ENCODE measurements at regions not wholly inside any gene's neighbourhood (a gene's known extent, or its start where the extent isn't known, plus 50 kb on each side); places are given as distances from the start of the nearest gene placed in this dataset.

GRCh38 chr5:171667341-171668096, 118.1 kb upstream of the SMIM23 start:
- Histone ChIP-seq H3K27ac (ENCODE audit: extremely low read length, insufficient read depth, low read length) (no peak overlapping the region), H3K79me2 (ENCODE audit: insufficient read depth, low read length) (no peaks in the 10 kb centered on the region), H3K36me3 (replicated peaks in 1 of 2; ENCODE audit: control insufficient read depth in 1 of 2, insufficient read depth in 2 of 2, low read length in 2 of 2) (no peaks in the 10 kb centered on the region), H3K27me3 (ENCODE audit: control insufficient read depth in 1 of 2, insufficient read depth in 2 of 2, low read length in 2 of 2) (peaks cover 0 to 7% of the 10 kb centered on the region in 2 experiments; a peak in 1 of 5 replicates), H4K20me1 (ENCODE audit: insufficient read depth, low read length) (no peaks in the 10 kb centered on the region), H3K9ac (ENCODE audit: insufficient read depth, low read depth, low read length) (no peak overlapping the region), H2AFZ (ENCODE audit: low read length) (no peak overlapping the region), H3K4me1 (ENCODE audit: insufficient read depth, low read length) (no peaks in the 10 kb centered on the region), H3K4me3 (replicated peaks in 1 of 3; ENCODE audit: insufficient read depth in 1 of 3, low read depth in 2 of 3, low read length in 3 of 3) (no peak overlapping the region), H3K9me3 (ENCODE audit: low read length) (no peaks in the 10 kb centered on the region), H3K4me2 (ENCODE audit: low read depth, low read length) (no peak overlapping the region)
- BruUV-seq (replicated peaks) = no TSS peak
- intact Hi-C loops (cut with micrococcal nuclease; ENCODE audit: unreplicated experiment) = no loop called here
- ATAC-seq (no peak), FAIRE-seq (no peak), DNase-seq (ENCODE audit: low spot score) (no peak)
- POLR2A ChIA-PET = no interaction called here
- in situ Hi-C loops (cut with HindIII; ENCODE audit: extremely low pct_ligation_motif_present, low pct_unique_long_range_greater_than_20kb) = no loop called here
- CTCF ChIA-PET (ENCODE audit: low intra/inter-chr PET ratio, low total read pairs) = no interaction called here
- 66% methylated on average over 17 of the region's 30 CpGs for WGBS (ENCODE audit: low lambda C conversion rate)
- TF ChIP-seq ZNF503 (CRISPR knock-in tag; IDR thresholded peaks at IDR 0.05) (no peak), ZNF17 (CRISPR knock-in tag; IDR thresholded peaks at IDR 0.05) (no peak), ZNF775 (CRISPR knock-in tag; IDR thresholded peaks at IDR 0.05; ENCODE audit: borderline replicate concordance) (no peak), SKIL (CRISPR knock-in tag; IDR thresholded peaks at IDR 0.05; ENCODE audit: borderline replicate concordance) (no peak), POLR2A (IDR thresholded peaks at IDR 0.05; ENCODE audit: insufficient read depth in 1 of 2, low read depth in 2 of 2, low read length in 2 of 2) (no peak), ZBTB37 (CRISPR knock-in tag; IDR thresholded peaks at IDR 0.05) (no peak), DZIP1 (CRISPR knock-in tag; IDR thresholded peaks at IDR 0.05) (no peak), ZNF143 (CRISPR knock-in tag; IDR thresholded peaks at IDR 0.05) (no peak), HNRNPL (IDR thresholded peaks at IDR 0.05; ENCODE audit: low read depth, low read length) (no peak), RFX5 (IDR thresholded peaks at IDR 0.05; ENCODE audit: low read depth, low read length) (no peak), PHF5A (CRISPR knock-in tag; IDR thresholded peaks at IDR 0.05; ENCODE audit: low read depth, unreplicated experiment) (no peak), PATZ1 (CRISPR knock-in tag; IDR thresholded peaks at IDR 0.05) (no peak), NR2F2 (IDR thresholded peaks at IDR 0.05; ENCODE audit: borderline replicate concordance, low read depth) (no peak)

Data from HepG2 (cell line).